ENCODE measurements at regions not wholly inside any gene's neighbourhood (a gene's known extent, or its start where the extent isn't known, plus 50 kb on each side); places are given as distances from the start of the nearest gene placed in this dataset.

- TF ChIP-seq CTCF (IDR thresholded peaks at IDR 0.05; ENCODE audit: low read depth, low read length) (no peak), MAX (IDR thresholded peaks at IDR 0.05; ENCODE audit: low read depth, low read length) (no peak), POLR2A (IDR thresholded peaks at IDR 0.05; ENCODE audit: extremely low read depth, insufficient read length) (no peak), MYC (IDR thresholded peaks at IDR 0.05; ENCODE audit: low read depth, low read length) (no peak)
Observed at GRCh38 chr7:4523873-4524272, 158.2 kb upstream of the FOXK1 start.

Data from NB4 (cell line).